Vagina (tissue), 2 donors: ENCODE measurements at regions not wholly inside any gene's neighbourhood (a gene's known extent, or its start where the extent isn't known, plus 50 kb on each side); places are given as distances from the start of the nearest gene placed in this dataset.

Experiments used
- DNase-seq, 2 donors: peaks; one replicate each; pipeline ENCODE4 v3.0.0-alpha.2; 2017; ENCODE audit errors: extremely low spot score in 2 of 2
- H3K27ac ChIP-seq: fragments of 200-600 bp; sonication (generic); one replicate; pipeline ENCODE4 v1.5.1; 2019
- H3K27me3 ChIP-seq: fragments of 200-600 bp; sonication (generic); one replicate; pipeline ENCODE4 v1.5.1; 2019
- H3K36me3 ChIP-seq, 2 donors: fragments of 200-600 bp; sonication (generic); one replicate each; pipeline ENCODE4 v1.5.1; 2017 to 2019
- H3K4me1 ChIP-seq: fragments of 200-600 bp; sonication (generic); one replicate; pipeline ENCODE4 v1.5.1; 2019
- H3K4me3 ChIP-seq, 2 donors: fragments of 200-600 bp; sonication (generic); 1 replicate in 1 of 2; 2 replicates in 1 of 2; pipeline ENCODE4 v1.5.1; 2016 to 2019
- H3K9me3 ChIP-seq: fragments of 200-600 bp; sonication (generic); one replicate; pipeline ENCODE4 v1.5.1; 2019
- POLR2A ChIP-seq, 2 donors: fragments of 450-650 bp; IDR thresholded peaks; one replicate each; pipeline ENCODE4 v1.6.1; 2017; ENCODE audit warnings: antibody characterized with exemption in 2 of 2, mild to moderate bottlenecking in 2 of 2, moderate library complexity in 2 of 2
- POLR2AphosphoS5 ChIP-seq, 2 donors: sonication (generic); formaldehyde crosslinking; IDR thresholded peaks; one replicate each; pipeline ENCODE4 v1.9.0; 2017; ENCODE audit warnings: antibody characterized with exemption in 2 of 2, mild to moderate bottlenecking in 2 of 2, low read depth in 1 of 2; ENCODE audit not compliant: insufficient read depth in 1 of 2
- intact Hi-C: fragments of 100-400 bp; cut with DNase I; formaldehyde crosslinking; loops from one replicate; pipeline ENCODE4 v1.15.1; 2023
- TF ChIP-seq, protein P1 (sequence below), 3 experiments: fragments of 450-650 bp in 2 of 3; fragments of 200-600 bp in 1 of 3; sonication (generic) in 1 of 3; IDR thresholded peaks; one replicate each; pipeline ENCODE4 v1.5.1; 2017 to 2019; ENCODE audit warnings: antibody characterized with exemption in 3 of 3, mild to moderate bottlenecking in 2 of 3, moderate library complexity in 2 of 3

DNA sequence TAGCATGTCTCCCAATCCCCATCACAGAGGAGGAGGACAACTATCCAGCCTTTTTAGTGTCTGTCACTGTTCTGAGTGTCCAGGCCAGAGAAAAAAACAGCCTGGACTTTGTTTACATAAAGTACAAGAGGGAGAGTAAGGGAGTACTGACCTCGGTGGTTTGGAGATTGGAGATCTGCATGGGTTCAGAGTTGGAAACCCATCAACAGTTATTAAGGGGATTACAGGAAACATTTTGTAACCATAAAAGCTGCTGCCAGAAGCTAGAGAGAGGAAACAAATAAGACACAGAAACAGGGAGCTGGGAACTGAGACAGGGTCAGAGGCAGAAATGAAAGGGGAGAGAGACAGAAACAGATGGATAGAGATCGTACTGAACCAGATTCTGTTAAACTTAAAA, 131.5 kb upstream of the CTTNBP2NL start:
- peak overlapping the region; percentile 51 for H3K27ac ChIP-seq
- no peaks in the 10 kb centered on the region for H3K36me3 ChIP-seq
- no peaks in the 10 kb centered on the region for H3K27me3 ChIP-seq
- intact Hi-C loops = no loop called here
- H3K9me3 ChIP-seq = no peaks in the 10 kb centered on the region
- TF ChIP-seq, protein P1, sequence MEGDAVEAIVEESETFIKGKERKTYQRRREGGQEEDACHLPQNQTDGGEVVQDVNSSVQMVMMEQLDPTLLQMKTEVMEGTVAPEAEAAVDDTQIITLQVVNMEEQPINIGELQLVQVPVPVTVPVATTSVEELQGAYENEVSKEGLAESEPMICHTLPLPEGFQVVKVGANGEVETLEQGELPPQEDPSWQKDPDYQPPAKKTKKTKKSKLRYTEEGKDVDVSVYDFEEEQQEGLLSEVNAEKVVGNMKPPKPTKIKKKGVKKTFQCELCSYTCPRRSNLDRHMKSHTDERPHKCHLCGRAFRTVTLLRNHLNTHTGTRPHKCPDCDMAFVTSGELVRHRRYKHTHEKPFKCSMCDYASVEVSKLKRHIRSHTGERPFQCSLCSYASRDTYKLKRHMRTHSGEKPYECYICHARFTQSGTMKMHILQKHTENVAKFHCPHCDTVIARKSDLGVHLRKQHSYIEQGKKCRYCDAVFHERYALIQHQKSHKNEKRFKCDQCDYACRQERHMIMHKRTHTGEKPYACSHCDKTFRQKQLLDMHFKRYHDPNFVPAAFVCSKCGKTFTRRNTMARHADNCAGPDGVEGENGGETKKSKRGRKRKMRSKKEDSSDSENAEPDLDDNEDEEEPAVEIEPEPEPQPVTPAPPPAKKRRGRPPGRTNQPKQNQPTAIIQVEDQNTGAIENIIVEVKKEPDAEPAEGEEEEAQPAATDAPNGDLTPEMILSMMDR (IDR thresholded peaks at IDR 0.05) = no peak
- peak in 1 of 2 donors; percentile 58 for TF ChIP-seq POLR2AphosphoS5 (IDR thresholded peaks at IDR 0.05; ENCODE audit: insufficient read depth in 1 of 2, low read depth in 1 of 2)
- peaks cover 44% of the 10 kb centered on the region for H3K4me1 ChIP-seq
- DNase-seq = no peak
- no peak overlapping the region for H3K4me3 ChIP-seq

DNA sequence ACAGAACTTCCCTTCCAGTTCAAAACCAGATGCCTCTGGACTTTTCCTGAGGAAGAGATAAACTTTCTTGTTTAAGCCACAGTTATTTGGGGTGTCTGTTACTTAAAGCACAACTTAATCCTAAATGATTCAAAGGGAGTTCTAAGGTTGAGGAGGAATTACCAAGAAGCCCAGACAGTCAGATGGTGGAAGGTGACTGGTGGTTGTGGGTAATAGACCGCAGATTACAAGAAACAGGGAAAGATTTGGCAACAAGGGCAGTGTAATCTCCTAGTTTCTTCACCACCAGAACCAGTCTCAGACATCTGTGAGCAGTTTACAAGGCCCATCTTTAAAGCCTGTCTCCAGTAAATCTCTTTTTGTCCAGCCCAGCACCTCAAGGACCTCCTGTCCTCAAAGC, 130.1 kb upstream of the CTTNBP2NL start:
- no peak for DNase-seq
- no peaks in the 10 kb centered on the region for H3K36me3 ChIP-seq
- no peak overlapping the region for H3K4me3 ChIP-seq
- peak overlapping the region; percentile 51 for H3K27ac ChIP-seq
- H3K27me3 ChIP-seq = no peaks in the 10 kb centered on the region
- intact Hi-C loops = no loop called here
- TF ChIP-seq, protein P1 (IDR thresholded peaks at IDR 0.05) = no peak
- no peak for TF ChIP-seq POLR2AphosphoS5 (IDR thresholded peaks at IDR 0.05; ENCODE audit: insufficient read depth in 1 of 2, low read depth in 1 of 2)
- no peak for TF ChIP-seq POLR2A (IDR thresholded peaks at IDR 0.05)
- H3K4me1 ChIP-seq = peaks cover 38% of the 10 kb centered on the region
- no peaks in the 10 kb centered on the region for H3K9me3 ChIP-seq

DNA sequence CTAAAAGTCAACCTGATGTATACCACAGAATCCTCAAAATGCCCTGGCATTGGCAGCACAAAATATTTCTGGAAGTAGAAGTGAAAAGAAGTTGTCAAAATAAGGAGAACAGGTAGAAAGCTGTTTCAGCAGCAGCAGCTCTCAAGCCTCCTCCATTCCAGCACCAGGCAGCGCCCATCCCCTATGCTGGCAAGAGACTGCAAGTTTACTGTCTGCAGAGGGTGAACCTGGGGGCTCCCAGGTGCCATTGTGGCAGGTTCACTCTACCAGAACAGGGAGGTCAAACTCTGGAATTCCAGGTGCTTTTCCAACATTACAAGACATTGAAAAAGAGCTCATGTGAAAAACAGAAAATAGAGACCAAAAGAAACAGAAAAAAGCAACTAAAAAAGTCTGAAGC, 128.8 kb upstream of the CTTNBP2NL start:
- TF ChIP-seq, protein P1 (IDR thresholded peaks at IDR 0.05) = no peak
- no peak for TF ChIP-seq POLR2AphosphoS5 (IDR thresholded peaks at IDR 0.05; ENCODE audit: insufficient read depth in 1 of 2, low read depth in 1 of 2)
- TF ChIP-seq POLR2A (IDR thresholded peaks at IDR 0.05) = no peak
- peaks cover 38% of the 10 kb centered on the region for H3K4me1 ChIP-seq
- no peaks in the 10 kb centered on the region for H3K36me3 ChIP-seq
- intact Hi-C loops = no loop called here
- DNase-seq = no peak
- H3K27me3 ChIP-seq = no peaks in the 10 kb centered on the region
- no peak overlapping the region for H3K4me3 ChIP-seq
- no peak overlapping the region for H3K27ac ChIP-seq
- H3K9me3 ChIP-seq = no peaks in the 10 kb centered on the region

DNA sequence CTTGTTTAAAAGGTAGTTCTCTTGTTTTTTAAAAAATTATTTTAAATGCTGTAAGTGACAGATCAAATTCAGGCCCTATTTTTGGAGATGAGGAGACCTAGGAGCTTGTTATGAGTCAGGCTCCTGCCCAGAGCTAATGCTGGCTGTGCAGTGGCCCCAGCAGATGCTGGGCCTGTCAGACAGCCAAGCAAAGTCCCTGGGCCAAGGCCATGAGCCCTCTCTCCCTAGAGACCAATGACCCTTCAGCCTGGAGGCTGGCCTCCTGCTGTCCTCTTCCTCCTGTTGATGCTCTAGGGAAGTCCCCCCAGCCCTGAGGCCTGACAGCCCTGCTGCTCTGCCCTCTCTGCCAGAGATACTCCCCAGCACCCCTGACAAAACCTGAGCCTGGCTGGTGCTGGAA, 128.1 kb upstream of the CTTNBP2NL start:
- TF ChIP-seq POLR2A (IDR thresholded peaks at IDR 0.05) (no peak), POLR2AphosphoS5 (IDR thresholded peaks at IDR 0.05; ENCODE audit: insufficient read depth in 1 of 2, low read depth in 1 of 2) (peak in 1 of 2 donors; percentile 38)
- TF ChIP-seq, protein P1 (IDR thresholded peaks at IDR 0.05) = no peak
- Histone ChIP-seq H3K27me3 (no peaks in the 10 kb centered on the region), H3K27ac (no peak overlapping the region), H3K4me3 (no peak overlapping the region), H3K36me3 (no peaks in the 10 kb centered on the region), H3K9me3 (no peaks in the 10 kb centered on the region), H3K4me1 (peaks cover 36% of the 10 kb centered on the region)
- intact Hi-C loops = no loop called here
- no peak for DNase-seq

DNA sequence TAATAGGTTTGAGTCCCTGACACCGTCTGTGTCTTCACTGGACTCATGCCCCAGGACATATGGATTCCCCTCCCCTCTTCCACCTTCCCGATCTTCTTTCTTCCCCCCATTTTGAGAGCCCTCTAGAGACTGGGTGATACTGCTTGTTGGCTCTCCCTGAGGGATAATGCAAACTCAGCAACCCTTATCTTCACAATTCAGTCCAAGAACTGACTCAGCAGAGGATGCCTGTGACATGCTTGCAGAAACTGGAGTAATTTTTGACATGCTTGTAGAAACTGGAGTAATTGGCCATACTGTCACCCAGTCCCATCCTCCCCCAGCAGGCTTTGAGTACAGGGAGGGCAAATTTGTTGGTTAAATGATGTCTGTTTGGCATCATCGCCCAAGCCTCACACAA, 127.6 kb upstream of the CTTNBP2NL start:
- Histone ChIP-seq H3K9me3 (no peaks in the 10 kb centered on the region), H3K4me3 (no peak overlapping the region), H3K27me3 (no peaks in the 10 kb centered on the region), H3K27ac (no peak overlapping the region), H3K4me1 (peaks cover 31% of the 10 kb centered on the region), H3K36me3 (no peaks in the 10 kb centered on the region)
- no peak for DNase-seq
- no peak for TF ChIP-seq POLR2A (IDR thresholded peaks at IDR 0.05)
- TF ChIP-seq, protein P1 (IDR thresholded peaks at IDR 0.05) = no peak
- intact Hi-C loops = no loop called here
